Stimulated activated CD8-positive, alpha-beta memory T cell treated with anti-CD3 and anti-CD28 coated beads, Interleukin-7, amount 100 ng/mL, for 48 hours (primary cell): ENCODE measurements at regions not wholly inside any gene's neighbourhood (a gene's known extent, or its start where the extent isn't known, plus 50 kb on each side); places are given as distances from the start of the nearest gene placed in this dataset.
"Not testable (repeated sequence)": the region's sequence is repeated elsewhere in the genome, so short reads cannot be mapped to it uniquely, and the experiment has no call there.

Experiments
- DNase-seq, 2 donors: peaks; one replicate each; pipeline ENCODE4 v3.0.0-alpha.2; 2020; ENCODE audit warnings: low read depth in 1 of 2; ENCODE audit errors: extremely low read depth in 1 of 2

- DNase-seq = no peak
Observed at GRCh38 chr14:83712418-83713129, 1817.4 kb upstream of the FLRT2 start.

GRCh38 chr14:83713732-83714131, 1816.2 kb upstream of the FLRT2 start:
- no peak for DNase-seq

GRCh38 chr14:83714151-83714550, 1815.8 kb upstream of the FLRT2 start:
- no peak for DNase-seq

- not testable (repeated sequence) for DNase-seq
Observed at GRCh38 chr14:83719435-83719834, 1810.5 kb upstream of the FLRT2 start.

- DNase-seq = no peak
Observed at GRCh38 chr14:83733670-83734069, 1796.3 kb upstream of the FLRT2 start.

- DNase-seq = no peak
Observed at GRCh38 chr14:83734431-83734830, 1795.5 kb upstream of the FLRT2 start.

- DNase-seq = no peak
Observed at GRCh38 chr14:83741269-83741668, 1788.7 kb upstream of the FLRT2 start.

- no peak for DNase-seq
Observed at GRCh38 chr14:83744224-83744623, 1785.7 kb upstream of the FLRT2 start.

GRCh38 chr14:83744891-83745290, 1785.1 kb upstream of the FLRT2 start:
- no peak for DNase-seq

- DNase-seq = no peak
Observed at GRCh38 chr14:83746336-83746735, 1783.6 kb upstream of the FLRT2 start.

- DNase-seq = no peak
Observed at GRCh38 chr14:83757916-83758315, 1772.0 kb upstream of the FLRT2 start.

GRCh38 chr14:83764656-83765599, 1765.0 kb upstream of the FLRT2 start:
- DNase-seq = no peak

- no peak for DNase-seq
Observed at GRCh38 chr14:83777516-83777915, 1752.4 kb upstream of the FLRT2 start.

GRCh38 chr14:83779266-83779665, 1750.7 kb upstream of the FLRT2 start:
- no peak for DNase-seq

GRCh38 chr14:83780321-83780720, 1749.6 kb upstream of the FLRT2 start:
- no peak for DNase-seq

- no peak for DNase-seq
Observed at GRCh38 chr14:83798421-83798820, 1731.5 kb upstream of the FLRT2 start.

GRCh38 chr14:83799233-83799632, 1730.7 kb upstream of the FLRT2 start:
- DNase-seq = no peak

GRCh38 chr14:83814896-83815295, 1715.0 kb upstream of the FLRT2 start:
- DNase-seq = no peak

GRCh38 chr14:83816761-83817160, 1713.2 kb upstream of the FLRT2 start:
- DNase-seq = no peak

GRCh38 chr14:83825843-83826242, 1704.1 kb upstream of the FLRT2 start:
- no peak for DNase-seq

GRCh38 chr14:83826838-83827237, 1703.1 kb upstream of the FLRT2 start:
- no peak for DNase-seq

GRCh38 chr14:83827383-83827782, 1702.6 kb upstream of the FLRT2 start:
- DNase-seq = no peak
